VCaP (cell line): ENCODE measurements at regions not wholly inside any gene's neighbourhood (a gene's known extent, or its start where the extent isn't known, plus 50 kb on each side); places are given as distances from the start of the nearest gene placed in this dataset.

ENCODE experiments used
- H3K27ac ChIP-seq: fragments of 450-650 bp; 2 replicates; pipeline ENCODE4 v1.5.1; 2017
- TF ChIP-seq, protein P1 (sequence below): fragments of 450-650 bp; conservative IDR thresholded peaks from 2 replicates; pipeline ENCODE4 v1.5.1; 2017; ENCODE audit warnings: mild to moderate bottlenecking, moderate library complexity

- no peak overlapping the region for H3K27ac ChIP-seq
- TF ChIP-seq, protein P1, sequence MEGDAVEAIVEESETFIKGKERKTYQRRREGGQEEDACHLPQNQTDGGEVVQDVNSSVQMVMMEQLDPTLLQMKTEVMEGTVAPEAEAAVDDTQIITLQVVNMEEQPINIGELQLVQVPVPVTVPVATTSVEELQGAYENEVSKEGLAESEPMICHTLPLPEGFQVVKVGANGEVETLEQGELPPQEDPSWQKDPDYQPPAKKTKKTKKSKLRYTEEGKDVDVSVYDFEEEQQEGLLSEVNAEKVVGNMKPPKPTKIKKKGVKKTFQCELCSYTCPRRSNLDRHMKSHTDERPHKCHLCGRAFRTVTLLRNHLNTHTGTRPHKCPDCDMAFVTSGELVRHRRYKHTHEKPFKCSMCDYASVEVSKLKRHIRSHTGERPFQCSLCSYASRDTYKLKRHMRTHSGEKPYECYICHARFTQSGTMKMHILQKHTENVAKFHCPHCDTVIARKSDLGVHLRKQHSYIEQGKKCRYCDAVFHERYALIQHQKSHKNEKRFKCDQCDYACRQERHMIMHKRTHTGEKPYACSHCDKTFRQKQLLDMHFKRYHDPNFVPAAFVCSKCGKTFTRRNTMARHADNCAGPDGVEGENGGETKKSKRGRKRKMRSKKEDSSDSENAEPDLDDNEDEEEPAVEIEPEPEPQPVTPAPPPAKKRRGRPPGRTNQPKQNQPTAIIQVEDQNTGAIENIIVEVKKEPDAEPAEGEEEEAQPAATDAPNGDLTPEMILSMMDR, result no peak
These were observed 127.9 kb upstream of the SLC45A1 start for GRCh38 chr1:8189931-8190483.

DNA sequence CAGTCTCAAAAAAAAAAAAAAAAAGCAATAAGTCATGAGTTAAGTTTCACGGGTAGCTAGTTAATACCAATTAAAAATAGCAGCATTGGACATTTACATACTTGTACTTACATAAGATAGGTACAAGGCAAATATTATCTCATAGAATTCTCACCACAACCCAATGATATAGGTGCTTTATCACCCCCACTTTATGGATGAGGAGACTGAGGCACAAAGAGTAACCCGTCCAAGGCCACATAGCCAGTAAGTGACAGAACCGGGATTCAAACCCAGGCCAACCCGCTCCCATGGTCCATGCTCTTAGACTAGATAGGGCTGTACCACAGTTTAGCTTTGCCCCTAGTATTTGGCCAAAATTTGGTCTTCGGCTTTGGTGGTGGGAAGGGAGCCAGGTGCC lies 132.5 kb upstream of the SLC45A1 start:
- TF ChIP-seq, protein P1, result no peak
- no peak overlapping the region; the same call in 1 of the 2 replicates for H3K27ac ChIP-seq

- TF ChIP-seq, protein P1, result no peak
- H3K27ac ChIP-seq, result peak overlapping the region; percentile 92; the same call in 1 of the 2 replicates
These were observed 133.6 kb upstream of the SLC45A1 start for GRCh38 chr1:8184301-8184700.

DNA sequence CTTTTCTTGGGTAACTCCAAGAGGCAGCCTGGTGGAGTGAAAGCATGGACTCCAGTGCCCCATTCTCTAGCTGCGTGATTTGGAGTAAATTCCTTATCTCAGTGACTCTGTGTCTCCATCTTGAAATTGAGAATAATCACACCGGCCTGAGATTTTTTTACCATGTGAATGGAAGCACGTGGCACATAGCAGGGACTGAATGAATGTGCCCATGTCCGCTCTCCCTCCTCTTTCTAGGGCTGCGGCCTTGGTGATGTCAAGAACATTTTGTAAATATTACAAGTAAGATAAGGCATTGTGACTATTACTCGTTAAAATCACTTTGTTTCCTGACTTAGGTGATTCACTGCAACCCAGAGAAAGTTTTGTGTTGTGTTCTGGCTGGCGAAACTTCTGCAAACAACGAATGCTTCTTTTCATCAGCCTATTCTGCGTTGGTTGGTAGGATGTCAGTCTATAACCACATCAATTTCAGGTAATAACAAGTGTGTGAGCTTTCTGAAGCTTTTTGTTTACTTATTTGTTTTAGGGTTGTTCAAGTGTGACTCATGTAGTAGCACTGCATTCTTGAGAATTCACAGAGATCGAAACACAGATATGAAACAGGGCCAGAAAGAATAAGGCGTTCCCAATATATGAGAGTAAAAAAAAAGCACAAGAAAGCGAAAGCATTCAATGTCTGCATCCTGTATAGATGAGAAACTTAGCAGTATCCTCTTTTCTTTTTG lies 135.7 kb upstream of the SLC45A1 start:
- peak overlapping the region; percentile 92 for H3K27ac ChIP-seq
- TF ChIP-seq, protein P1, result no peak

GRCh38 chr1:8179132-8179793 lies 138.7 kb upstream of the SLC45A1 start:
- TF ChIP-seq, protein P1, result no peak
- H3K27ac ChIP-seq, result no peak overlapping the region

DNA sequence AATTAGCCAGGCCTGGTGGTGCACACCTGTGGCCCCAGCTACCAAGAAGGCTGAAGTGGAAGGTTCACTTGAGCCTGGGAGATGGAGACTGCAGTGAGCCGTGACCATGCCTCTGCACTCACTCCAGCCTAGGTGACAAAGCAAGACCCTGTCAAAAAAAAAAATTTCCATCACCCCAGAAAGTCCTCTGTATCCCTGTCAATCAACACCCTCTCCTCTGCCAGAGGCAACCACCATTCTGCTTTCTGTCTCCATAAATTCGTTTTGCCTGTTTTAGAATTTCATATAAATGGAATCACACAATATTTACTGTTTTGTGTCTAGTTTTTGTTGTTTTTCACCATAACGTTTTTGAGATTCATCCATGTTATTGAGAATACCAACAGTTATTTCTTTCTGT lies 141.6 kb upstream of the SLC45A1 start:
- H3K27ac ChIP-seq, result peak overlapping the region; percentile 100; the same call in 1 of the 2 replicates
- TF ChIP-seq, protein P1, result no peak

- H3K27ac ChIP-seq, result peak overlapping the region; percentile 100
- TF ChIP-seq, protein P1, result no peak
These were observed 143.1 kb upstream of the SLC45A1 start for GRCh38 chr1:8174807-8175206.
